Activated T-cell treated with anti-CD3 and anti-CD28 coated beads for 48 hours (primary cell): ENCODE measurements at regions not wholly inside any gene's neighbourhood (a gene's known extent, or its start where the extent isn't known, plus 50 kb on each side); places are given as distances from the start of the nearest gene placed in this dataset.
"Not testable (repeated sequence)": the region's sequence is repeated elsewhere in the genome, so short reads cannot be mapped to it uniquely, and the experiment has no call there.

Source experiments
- DNase-seq: peaks from one replicate; pipeline ENCODE4 v3.0.0-alpha.2; 2020; ENCODE audit warnings: low read depth

DNA sequence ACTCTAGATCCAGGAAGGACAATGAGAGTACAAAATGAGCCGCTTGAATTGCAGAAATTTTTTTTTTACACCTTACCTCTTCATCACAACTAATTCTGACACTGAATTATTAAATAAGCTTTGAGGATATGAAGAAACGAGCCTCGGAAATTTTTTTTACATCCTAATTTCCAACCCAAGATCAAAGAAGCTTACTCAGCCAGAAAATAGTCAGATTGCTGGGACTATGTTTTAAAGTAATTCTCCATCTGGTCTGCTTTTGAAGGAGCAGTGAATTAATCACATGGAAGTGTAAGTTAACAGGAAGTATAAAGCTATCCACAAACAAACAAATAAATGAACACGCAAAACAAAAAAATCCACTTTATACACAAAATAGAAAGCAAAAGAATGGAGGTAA is 437.0 kb upstream of the KCNMB2 start:
- DNase-seq: no peak

GRCh38 chr3:178099862-178100261 is 436.4 kb upstream of the KCNMB2 start:
- DNase-seq: no peak

DNA sequence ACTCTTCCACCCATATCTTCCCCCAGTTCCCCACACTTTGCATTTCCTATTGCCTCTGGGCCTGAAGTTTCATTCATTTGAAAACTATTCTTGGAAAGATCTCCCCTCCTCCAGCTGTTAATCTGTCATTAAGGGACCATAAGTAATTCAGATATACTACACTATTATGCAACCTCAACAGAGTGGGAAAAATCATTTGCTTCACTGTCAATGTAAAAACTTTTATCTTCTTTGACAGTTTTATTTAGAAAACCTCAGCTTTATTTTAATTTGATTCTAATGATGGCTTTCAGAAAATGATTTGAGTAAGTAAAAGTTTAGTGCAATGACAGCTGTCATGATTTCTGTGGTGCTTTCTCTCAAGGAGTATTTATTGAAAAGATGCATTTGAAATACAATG is 435.3 kb upstream of the KCNMB2 start:
- DNase-seq: no peak

DNA sequence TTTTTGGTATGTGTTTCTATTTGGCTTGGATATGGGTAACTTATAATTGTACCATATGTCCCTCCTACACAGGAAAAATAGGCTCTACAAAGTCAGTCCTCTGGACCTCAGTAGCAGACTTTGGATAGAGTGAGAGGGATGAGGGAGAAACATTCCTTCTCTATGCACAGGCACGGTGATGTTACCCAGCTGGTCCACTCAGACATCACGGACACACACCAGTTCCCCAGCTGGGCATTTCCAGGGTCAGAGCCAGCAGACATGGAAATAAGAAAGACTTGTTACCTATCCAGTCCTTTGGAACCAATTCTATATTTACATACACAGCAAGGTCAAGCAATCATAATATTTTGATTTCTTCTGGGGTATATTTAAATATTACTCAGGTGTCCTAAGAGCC is 433.1 kb upstream of the KCNMB2 start:
- no peak for DNase-seq

DNA sequence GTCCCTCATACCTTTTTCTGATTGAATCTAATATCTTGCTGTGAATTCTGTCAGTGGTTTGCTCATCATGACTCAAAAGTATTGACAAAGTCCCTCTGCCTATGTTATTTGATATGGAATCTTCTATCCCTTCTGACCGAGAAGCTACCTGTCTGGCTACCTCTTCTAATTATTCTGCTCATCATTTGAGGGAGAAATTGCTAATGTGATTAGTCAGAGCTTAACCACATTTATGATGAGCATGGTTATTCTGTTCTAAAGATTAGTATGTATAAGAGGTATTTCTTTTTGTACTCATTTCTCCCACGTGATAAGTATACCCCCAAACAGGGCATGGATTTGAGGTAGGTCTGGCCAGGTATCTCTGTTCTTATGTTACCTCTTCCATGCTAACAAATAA is 428.4 kb upstream of the KCNMB2 start:
- DNase-seq: no peak

DNA sequence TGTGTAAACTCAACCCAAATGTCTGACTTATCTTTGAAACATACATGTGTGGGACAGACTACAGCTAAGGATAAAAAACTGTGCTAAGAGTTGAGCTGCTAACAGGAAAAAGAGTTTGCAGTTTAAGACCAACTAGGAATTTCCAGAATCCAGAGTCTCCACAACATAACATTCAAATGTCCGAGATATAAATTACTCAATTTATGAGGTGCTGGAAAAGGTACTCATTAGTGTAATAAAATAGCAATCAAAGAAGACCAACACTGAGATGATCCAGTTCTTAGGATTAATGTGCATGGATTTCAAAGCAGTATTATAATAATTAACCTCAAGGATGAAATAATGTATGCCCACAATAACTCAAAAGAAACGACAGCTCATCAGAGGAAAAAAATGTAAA is 426.5 kb upstream of the KCNMB2 start:
- no peak for DNase-seq

DNA sequence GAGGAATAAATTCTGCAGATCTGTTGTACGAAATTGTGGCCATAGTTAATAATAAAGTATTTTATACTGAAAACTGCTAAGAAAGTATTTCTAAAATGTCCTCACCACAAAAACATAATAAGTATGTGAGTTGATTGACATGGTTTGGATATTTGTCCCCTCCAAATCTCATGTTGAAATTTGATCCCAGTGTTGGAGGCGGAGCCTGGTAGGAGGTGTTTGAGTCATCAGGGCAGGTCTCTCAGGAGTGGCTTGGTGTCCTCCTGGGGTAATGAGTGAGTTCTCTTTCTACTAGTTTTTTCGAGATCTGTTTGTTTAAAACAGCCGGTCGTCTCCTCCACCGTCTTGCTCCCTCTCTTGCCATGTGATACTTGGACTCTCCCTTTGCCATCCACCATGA is 424.1 kb upstream of the KCNMB2 start:
- no peak for DNase-seq

DNA sequence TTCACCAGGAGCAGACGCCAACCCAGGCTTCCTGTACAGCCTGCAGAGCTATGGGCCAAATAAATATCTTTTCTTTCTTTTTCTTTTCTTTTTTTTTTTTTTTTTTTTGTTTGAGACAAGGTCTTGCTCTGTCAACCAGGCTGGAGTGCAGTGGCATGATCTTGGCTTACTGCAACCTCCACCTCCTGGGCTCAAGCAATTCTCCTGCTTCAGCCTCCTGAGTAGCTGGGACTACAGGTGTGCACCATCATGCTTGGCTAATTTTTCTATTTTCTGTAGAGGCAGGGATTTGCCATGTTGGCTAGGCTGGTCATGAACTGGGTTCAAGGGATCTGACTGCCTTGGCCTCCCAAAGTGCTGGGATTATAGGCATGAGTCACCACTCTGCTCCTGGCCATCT is 423.7 kb upstream of the KCNMB2 start:
- DNase-seq: not testable (repeated sequence)

DNA sequence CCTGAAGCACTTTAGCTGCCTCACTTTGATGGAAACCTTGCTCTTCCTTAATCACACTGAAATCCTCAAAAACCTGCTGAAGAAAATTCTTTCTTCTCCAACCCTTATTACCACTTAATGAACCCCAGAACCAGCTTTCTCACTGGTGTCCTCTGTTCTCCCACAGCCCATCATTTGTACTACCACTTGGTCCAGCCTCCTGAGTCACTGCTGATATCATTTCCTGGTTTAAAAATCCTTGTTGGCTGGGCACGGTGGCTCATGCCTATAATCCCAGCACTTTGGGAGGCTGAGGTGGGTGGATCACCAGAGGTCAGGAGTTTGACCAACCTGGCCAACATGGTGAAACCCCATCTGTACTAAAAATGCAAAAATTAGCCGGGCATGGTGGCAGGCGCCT is 418.6 kb upstream of the KCNMB2 start:
- no peak for DNase-seq

DNA sequence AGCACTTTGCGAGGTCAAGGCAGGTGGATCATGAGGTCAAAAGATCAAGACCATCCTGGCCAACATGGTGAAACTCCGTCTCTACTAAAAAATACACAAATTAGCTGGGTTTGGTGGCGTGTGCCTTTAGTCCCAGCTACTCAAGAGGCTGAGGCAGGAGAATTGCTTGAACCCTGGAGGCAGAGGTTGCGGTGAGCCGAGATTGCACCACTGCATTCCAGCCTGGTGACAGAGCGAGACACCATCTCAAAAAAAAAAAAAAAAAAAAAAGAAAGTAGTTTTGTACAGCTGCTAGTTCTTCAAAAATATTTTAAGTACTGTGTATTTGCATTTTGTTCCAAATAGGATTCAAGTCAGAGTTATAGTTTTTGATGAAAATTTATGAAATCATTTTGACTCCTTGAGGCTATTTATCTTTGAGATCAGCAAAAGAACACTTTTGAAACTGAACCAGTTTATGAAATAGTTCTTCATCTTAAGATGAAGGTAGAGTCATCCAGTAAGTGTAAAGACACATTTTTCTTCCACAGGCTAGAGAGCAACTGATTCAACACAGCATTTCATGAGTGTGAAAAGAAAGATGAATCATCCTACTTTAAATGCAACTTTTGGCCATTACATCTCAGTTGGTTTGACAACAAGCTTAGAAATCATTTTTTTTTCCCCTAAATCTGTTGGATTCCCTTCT is 416.5 kb upstream of the KCNMB2 start:
- DNase-seq: not testable (repeated sequence)

DNA sequence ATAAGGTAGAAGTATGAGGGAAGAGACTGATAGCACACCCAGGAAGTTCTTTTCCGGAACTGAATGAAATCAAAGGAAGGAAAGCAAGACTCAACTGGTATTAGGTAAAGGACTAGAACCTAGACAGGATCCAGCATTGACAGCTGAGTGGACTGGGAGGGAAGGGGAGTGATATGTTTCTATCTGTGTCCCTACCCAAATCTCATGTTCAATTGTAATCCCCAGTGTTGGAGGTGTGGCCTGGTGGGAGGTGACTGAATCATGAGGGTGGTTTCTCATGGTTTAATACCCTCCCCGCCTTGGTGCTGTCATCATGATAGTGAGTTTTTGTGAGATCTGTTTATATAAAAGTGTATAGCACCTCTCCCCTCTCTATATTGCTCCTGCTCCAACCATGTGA is 415.9 kb upstream of the KCNMB2 start:
- no peak for DNase-seq

DNA sequence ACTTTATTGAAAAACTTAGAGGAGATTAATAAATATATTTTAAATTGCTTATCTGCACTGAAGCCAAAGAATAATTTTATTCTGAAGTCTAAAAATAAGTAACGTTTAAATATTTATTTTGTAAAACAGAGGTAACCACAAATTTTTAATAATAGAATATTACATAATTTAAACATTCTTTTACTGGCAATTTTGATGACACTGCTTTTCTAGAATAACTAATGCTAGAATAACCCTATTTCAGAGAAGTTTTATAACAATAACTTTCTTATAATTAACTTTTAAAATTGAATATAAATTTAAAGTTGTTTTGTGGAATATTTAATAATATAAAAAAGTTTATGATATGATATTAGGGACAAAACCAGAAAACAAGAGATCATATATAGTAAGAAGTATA is 409.6 kb upstream of the KCNMB2 start:
- DNase-seq: no peak

- DNase-seq: no peak
Observed at GRCh38 chr3:178127221-178127620, 409.0 kb upstream of the KCNMB2 start.

DNA sequence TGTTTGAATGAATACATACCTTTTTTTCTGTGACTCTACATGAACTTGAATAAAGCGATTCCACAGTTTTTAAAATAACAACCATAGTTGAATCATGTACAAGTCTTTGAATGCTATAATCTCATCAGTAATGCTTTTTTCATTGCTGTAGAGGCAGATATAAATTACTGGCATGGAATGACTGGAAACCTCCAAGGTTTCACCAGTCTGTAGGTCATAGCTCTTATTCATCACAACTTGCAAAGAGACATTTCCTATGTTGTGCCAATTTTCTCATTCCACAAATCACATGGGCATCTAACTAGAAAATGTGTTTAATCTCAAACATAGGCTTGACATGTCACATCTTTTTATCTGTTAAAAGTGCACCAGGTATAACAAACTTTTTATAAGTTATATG is 407.1 kb upstream of the KCNMB2 start:
- no peak for DNase-seq

- no peak for DNase-seq
Observed at GRCh38 chr3:178131801-178132200, 404.4 kb upstream of the KCNMB2 start.

GRCh38 chr3:178137206-178137605 is 399.0 kb upstream of the KCNMB2 start:
- no peak for DNase-seq

DNA sequence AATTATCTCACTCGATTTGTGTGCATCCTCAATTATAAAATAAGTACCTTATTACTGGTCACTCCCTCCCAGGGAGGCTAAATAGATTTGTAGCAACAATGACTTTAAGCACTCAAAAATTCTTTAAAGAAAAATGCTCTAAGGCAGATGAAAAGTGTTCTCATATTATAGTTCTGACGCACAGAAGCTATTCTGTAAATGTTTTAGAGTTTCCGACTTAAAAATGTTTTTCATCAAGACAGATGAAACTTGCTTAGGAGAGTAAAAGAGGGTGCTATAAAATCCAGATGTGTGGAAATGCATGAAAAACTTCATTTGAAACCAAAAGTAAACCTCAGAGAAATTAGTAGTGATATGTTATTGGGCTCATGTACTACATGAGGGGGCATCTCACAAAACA is 398.4 kb upstream of the KCNMB2 start:
- DNase-seq: no peak

GRCh38 chr3:178139116-178139515 is 397.1 kb upstream of the KCNMB2 start:
- no peak for DNase-seq

DNA sequence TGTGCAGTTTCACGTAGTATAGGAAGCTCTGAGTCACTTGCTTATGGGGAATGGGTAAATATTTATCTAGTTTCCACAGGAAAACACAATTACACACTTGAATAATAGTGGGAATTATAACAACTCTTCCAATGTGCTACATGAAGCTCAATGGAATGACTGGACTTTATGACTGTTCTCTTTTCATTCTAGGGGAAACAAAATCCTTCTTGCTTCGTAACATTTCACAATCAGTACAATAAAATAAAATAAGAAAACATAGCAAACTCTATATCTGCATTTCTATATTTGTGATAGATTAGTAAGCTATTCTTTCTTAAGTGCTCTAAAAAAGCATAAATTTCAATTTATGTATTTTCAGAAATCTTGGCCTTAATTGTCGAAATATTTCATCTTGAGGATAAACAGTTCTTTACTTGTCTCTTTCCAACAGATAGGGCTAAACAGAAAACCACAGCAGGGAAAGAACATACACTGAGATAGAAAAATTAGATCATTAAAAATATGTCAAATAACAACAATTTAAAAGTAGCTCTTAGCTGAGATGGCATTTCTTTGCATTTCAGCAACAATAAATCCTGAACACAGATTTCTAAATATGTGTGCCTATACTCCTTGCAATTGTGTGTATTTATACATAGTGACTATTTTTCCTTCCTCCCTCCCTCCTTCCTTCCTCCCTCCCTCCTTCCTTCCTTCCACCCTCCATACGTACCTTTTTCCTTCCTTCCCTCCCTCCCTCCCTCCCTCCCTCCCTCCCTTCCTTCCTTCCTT is 395.5 kb upstream of the KCNMB2 start:
- no peak for DNase-seq

- DNase-seq: not testable (repeated sequence)
Observed at GRCh38 chr3:178141305-178141684, 394.9 kb upstream of the KCNMB2 start.

DNA sequence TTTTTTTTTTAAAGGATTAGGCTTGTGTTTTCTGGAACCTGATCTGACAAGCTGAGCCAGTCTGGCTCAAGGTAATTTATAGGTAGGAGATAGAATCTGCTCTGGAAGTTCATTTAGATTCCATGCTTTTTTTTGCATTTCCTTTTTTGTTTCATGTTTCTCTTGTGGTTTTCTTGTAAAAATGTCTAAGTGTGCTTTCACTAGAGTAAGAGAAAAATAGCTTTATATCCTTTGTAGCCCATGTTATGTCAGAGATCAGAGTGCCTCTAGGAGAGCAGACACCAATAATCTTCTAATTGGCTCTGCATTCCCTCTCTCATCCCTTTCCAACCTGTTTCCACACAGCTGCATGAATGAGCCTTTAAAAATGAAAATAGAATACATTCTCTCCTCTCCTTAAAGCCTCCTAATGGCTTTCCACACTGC is 389.8 kb upstream of the KCNMB2 start:
- no peak for DNase-seq

DNA sequence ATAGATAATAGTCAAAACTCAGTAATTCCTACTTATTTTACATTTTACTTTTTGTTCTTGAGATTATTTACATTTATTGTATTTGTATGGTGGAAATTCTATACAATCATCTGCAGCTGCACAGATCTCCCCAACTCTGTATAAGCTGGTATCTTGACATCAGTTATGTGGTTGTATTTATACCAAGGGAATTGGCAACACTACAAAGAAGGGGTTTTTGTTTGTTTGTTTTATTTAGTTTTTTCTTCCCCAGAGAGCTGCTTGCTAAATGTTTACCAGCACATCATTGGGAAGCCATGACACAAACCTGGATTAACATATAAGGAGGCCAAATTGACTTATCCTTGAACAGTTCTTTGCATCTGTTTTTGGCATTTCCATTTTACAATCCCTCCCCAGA is 389.2 kb upstream of the KCNMB2 start:
- no peak for DNase-seq

- DNase-seq: no peak
Observed at GRCh38 chr3:178152031-178152806, 384.0 kb upstream of the KCNMB2 start.
